GM23338 (cell line): ENCODE measurements at regions not wholly inside any gene's neighbourhood (a gene's known extent, or its start where the extent isn't known, plus 50 kb on each side); places are given as distances from the start of the nearest gene placed in this dataset.

Experiments used
- ATAC-seq: fragments of 200-7000 bp; cut with Tn5 transposase; 3 replicates; pipeline ENCODE4 v1.9.1; 2020
- DNase-seq: peaks from one replicate; pipeline ENCODE4 v3.0.0-alpha.2; 2015; ENCODE audit warnings: low spot score
- H2AFZ ChIP-seq: fragments of 200-600 bp; sonication (generic); 2 replicates; pipeline ENCODE4 v1.8.0; 2016; ENCODE audit warnings: antibody characterized with exemption, mild to moderate bottlenecking, moderate library complexity
- H3F3A ChIP-seq: fragments of 200-600 bp; sonication (generic); replicated peaks from 2 replicates; pipeline ENCODE4 v1.8.0; 2017; ENCODE audit warnings: antibody characterized with exemption, mixed run types, low read depth
- H3K27ac ChIP-seq: fragments of 200-600 bp; sonication (generic); 2 replicates; pipeline ENCODE4 v1.6.1; 2016; ENCODE audit warnings: low read depth
- H3K27me3 ChIP-seq: fragments of 200-600 bp; sonication (generic); 2 replicates; pipeline ENCODE4 v1.8.0; 2016; ENCODE audit warnings: mild to moderate bottlenecking, mixed run types, moderate library complexity; ENCODE audit not compliant: insufficient read depth
- H3K36me3 ChIP-seq: fragments of 200-600 bp; sonication (generic); 2 replicates; pipeline ENCODE4 v1.8.0; 2016; ENCODE audit warnings: mild to moderate bottlenecking; ENCODE audit not compliant: insufficient read depth
- H3K4me1 ChIP-seq: fragments of 200-600 bp; sonication (generic); 2 replicates; pipeline ENCODE4 v1.8.0; 2016; ENCODE audit warnings: mild to moderate bottlenecking, moderate library complexity; ENCODE audit not compliant: insufficient read depth
- H3K4me2 ChIP-seq: fragments of 200-600 bp; sonication (generic); 2 replicates; pipeline ENCODE4 v1.7.1; 2017; ENCODE audit warnings: mixed run types
- H3K4me3 ChIP-seq: fragments of 200-600 bp; sonication (generic); 2 replicates; pipeline ENCODE4 v1.6.1; 2016; ENCODE audit warnings: mixed run types
- H3K79me2 ChIP-seq: fragments of 200-600 bp; sonication (generic); replicated peaks from 2 replicates; pipeline ENCODE4 v1.8.0; 2017; ENCODE audit warnings: mild to moderate bottlenecking; ENCODE audit not compliant: insufficient read depth
- H3K9me2 ChIP-seq: fragments of 200-600 bp; sonication (generic); 2 replicates; pipeline ENCODE4 v1.8.0; 2017; ENCODE audit not compliant: insufficient read depth
- H4K20me1 ChIP-seq: fragments of 200-600 bp; sonication (generic); replicated peaks from 2 replicates; pipeline ENCODE4 v1.8.0; 2017; ENCODE audit warnings: mild to moderate bottlenecking; ENCODE audit not compliant: insufficient read depth
- H3K27ac Mint-ChIP-seq: 2 replicates; pipeline ENCODE4 v1.8.0; 2020; ENCODE audit warnings: inconsistent platforms, mild to moderate bottlenecking, moderate library complexity, mixed read lengths
- H3K27me3 Mint-ChIP-seq: 3 replicates; pipeline ENCODE4 v1.8.0; 2022; ENCODE audit warnings: low read depth, mild to moderate bottlenecking, moderate library complexity, mixed read lengths, inconsistent platforms; ENCODE audit not compliant: insufficient read depth, poor library complexity
- H3K36me3 Mint-ChIP-seq: 3 replicates; pipeline ENCODE4 v1.8.0; 2021; ENCODE audit warnings: low read depth, mild to moderate bottlenecking, inconsistent platforms, moderate library complexity, mixed read lengths
- H3K4me1 Mint-ChIP-seq: 3 replicates; pipeline ENCODE4 v1.8.0; 2020; ENCODE audit warnings: mild to moderate bottlenecking, inconsistent platforms, mixed read lengths
- H3K4me3 Mint-ChIP-seq: 3 replicates; pipeline ENCODE4 v1.8.0; 2021; ENCODE audit warnings: moderate library complexity, mild to moderate bottlenecking, inconsistent platforms, mixed read lengths
- H3K9me3 Mint-ChIP-seq: 3 replicates; pipeline ENCODE4 v1.8.0; 2020; ENCODE audit warnings: moderate library complexity, mild to moderate bottlenecking, inconsistent platforms, mixed read lengths
- CREB1 ChIP-seq: fragments of 250-450 bp; sonication (Bioruptor Pico); IDR thresholded peaks from 2 replicates; pipeline ENCODE4 v1.5.0; 2020; ENCODE audit warnings: low read depth, mild to moderate bottlenecking, moderate library complexity
- CTCF ChIP-seq, 2 experiments: fragments of 200-600 bp in 1 of 2; sonication (generic) in 1 of 2; conservative IDR thresholded peaks; 2 replicates each; pipeline versions ENCODE4 v1.5.1 to v1.6.1; 2016 to 2017; ENCODE audit warnings: antibody characterized with exemption in 2 of 2, low read depth in 2 of 2, mild to moderate bottlenecking in 2 of 2, moderate library complexity in 1 of 2
- ETS1 ChIP-seq: IDR thresholded peaks from 2 replicates; pipeline ENCODE4 v1.6.1; 2016; ENCODE audit warnings: antibody characterized with exemption
- EZH2 ChIP-seq: fragments of 200-600 bp; sonication (generic); IDR thresholded peaks from one replicate; pipeline ENCODE4 v1.8.0; 2017; ENCODE audit warnings: antibody characterized with exemption, mild to moderate bottlenecking, low read depth; ENCODE audit not compliant: unreplicated experiment
- EZH2phosphoT487 ChIP-seq: fragments of 200-600 bp; sonication (generic); IDR thresholded peaks from one replicate; pipeline ENCODE4 v1.8.1; 2018; ENCODE audit warnings: antibody characterized with exemption; ENCODE audit not compliant: unreplicated experiment
- JUNB ChIP-seq: IDR thresholded peaks from one replicate; pipeline ENCODE4 v1.6.1; 2016; ENCODE audit warnings: antibody characterized with exemption; ENCODE audit not compliant: unreplicated experiment
- NANOG ChIP-seq: IDR thresholded peaks from 2 replicates; pipeline ENCODE4 v1.6.1; 2016; ENCODE audit warnings: antibody characterized with exemption, borderline replicate concordance
- POLR2AphosphoS5 ChIP-seq: IDR thresholded peaks from 2 replicates; pipeline ENCODE4 v1.6.1; 2016; ENCODE audit warnings: antibody characterized with exemption, low read depth
- REST ChIP-seq: IDR thresholded peaks from one replicate; pipeline ENCODE4 v1.6.1; 2018; ENCODE audit warnings: antibody characterized with exemption; ENCODE audit not compliant: unreplicated experiment
- STAT1 ChIP-seq: IDR thresholded peaks from one replicate; pipeline ENCODE4 v1.6.1; 2016; ENCODE audit warnings: antibody characterized with exemption; ENCODE audit not compliant: unreplicated experiment
- ZNF114 ChIP-seq: fragments of 250-450 bp; sonication (Bioruptor Pico); IDR thresholded peaks from 2 replicates; pipeline ENCODE4 v1.5.0; 2020; ENCODE audit warnings: mild to moderate bottlenecking, moderate library complexity
- ZNF331 ChIP-seq: fragments of 250-450 bp; sonication (Bioruptor Pico); IDR thresholded peaks from 2 replicates; pipeline ENCODE4 v1.5.0; 2020; ENCODE audit warnings: low read depth, mild to moderate bottlenecking, moderate library complexity
- ZNF462 ChIP-seq: fragments of 250-450 bp; sonication (Bioruptor Pico); IDR thresholded peaks from 2 replicates; pipeline ENCODE4 v1.5.0; 2020; ENCODE audit warnings: mild to moderate bottlenecking, moderate library complexity

GRCh38 chr4:188289531-188290125, 150.4 kb downstream of the TRIML1 start:
- Mint-ChIP-seq H3K4me3 (no peak overlapping the region), H3K9me3 (no peaks in the 10 kb centered on the region), H3K36me3 (no peaks in the 10 kb centered on the region; the same call in 2 of the 3 replicates), H3K4me1 (peaks cover 5% of the 10 kb centered on the region; the same call in 2 of the 3 replicates), H3K27me3 (no peaks in the 10 kb centered on the region), H3K27ac (no peak overlapping the region)
- DNase-seq, result no peak
- TF ChIP-seq CREB1 (CRISPR knock-in tag) (no peak), NANOG (no peak), ZNF331 (CRISPR knock-in tag) (no peak), STAT1 (no peak), ZNF114 (no peak), REST (no peak), ZNF462 (CRISPR knock-in tag) (no peak), EZH2 (no peak), POLR2AphosphoS5 (no peak), CTCF (conservative IDR thresholded peaks at IDR 0.05; ENCODE audit: low read depth in 2 of 2) (no peak), ETS1 (no peak), EZH2phosphoT487 (no peak), JUNB (no peak)
- H3K27ac ChIP-seq, result no peak overlapping the region
- peaks cover 6% of the 10 kb centered on the region; the same call in 1 of the 2 replicates for H3K4me1 ChIP-seq
- no peak overlapping the region for H3K4me2 ChIP-seq
- no peaks in the 10 kb centered on the region for H3K79me2 ChIP-seq
- H2AFZ ChIP-seq, result no peak overlapping the region
- no peaks in the 10 kb centered on the region for H3K36me3 ChIP-seq
- H3K4me3 ChIP-seq, result no peak overlapping the region
- no peak for ATAC-seq
- no peaks in the 10 kb centered on the region for H3K27me3 ChIP-seq
- no peaks in the 10 kb centered on the region for H4K20me1 ChIP-seq
- H3F3A ChIP-seq, result no peaks in the 10 kb centered on the region
- H3K9me2 ChIP-seq, result no peaks in the 10 kb centered on the region
